GM23338 (cell line): ENCODE measurements at regions not wholly inside any gene's neighbourhood (a gene's known extent, or its start where the extent isn't known, plus 50 kb on each side); places are given as distances from the start of the nearest gene placed in this dataset.

ENCODE experiments used
- CREB1 ChIP-seq: fragments of 250-450 bp; sonication (Bioruptor Pico); IDR thresholded peaks from 2 replicates; pipeline ENCODE4 v1.5.0; 2020; ENCODE audit warnings: low read depth, mild to moderate bottlenecking, moderate library complexity
- EZH2 ChIP-seq: fragments of 200-600 bp; sonication (generic); IDR thresholded peaks from one replicate; pipeline ENCODE4 v1.8.0; 2017; ENCODE audit warnings: antibody characterized with exemption, mild to moderate bottlenecking, low read depth; ENCODE audit not compliant: unreplicated experiment
- EZH2phosphoT487 ChIP-seq: fragments of 200-600 bp; sonication (generic); IDR thresholded peaks from one replicate; pipeline ENCODE4 v1.8.1; 2018; ENCODE audit warnings: antibody characterized with exemption; ENCODE audit not compliant: unreplicated experiment
- JUNB ChIP-seq: IDR thresholded peaks from one replicate; pipeline ENCODE4 v1.6.1; 2016; ENCODE audit warnings: antibody characterized with exemption; ENCODE audit not compliant: unreplicated experiment
- NANOG ChIP-seq: IDR thresholded peaks from 2 replicates; pipeline ENCODE4 v1.6.1; 2016; ENCODE audit warnings: antibody characterized with exemption, borderline replicate concordance
- POLR2AphosphoS5 ChIP-seq: IDR thresholded peaks from 2 replicates; pipeline ENCODE4 v1.6.1; 2016; ENCODE audit warnings: antibody characterized with exemption, low read depth
- TF ChIP-seq, protein P1 (sequence below), 2 experiments: fragments of 200-600 bp in 1 of 2; sonication (generic) in 1 of 2; conservative IDR thresholded peaks; 2 replicates each; pipeline versions ENCODE4 v1.5.1 to v1.6.1; 2016 to 2017; ENCODE audit warnings: antibody characterized with exemption in 2 of 2, low read depth in 2 of 2, mild to moderate bottlenecking in 2 of 2, moderate library complexity in 1 of 2

DNA sequence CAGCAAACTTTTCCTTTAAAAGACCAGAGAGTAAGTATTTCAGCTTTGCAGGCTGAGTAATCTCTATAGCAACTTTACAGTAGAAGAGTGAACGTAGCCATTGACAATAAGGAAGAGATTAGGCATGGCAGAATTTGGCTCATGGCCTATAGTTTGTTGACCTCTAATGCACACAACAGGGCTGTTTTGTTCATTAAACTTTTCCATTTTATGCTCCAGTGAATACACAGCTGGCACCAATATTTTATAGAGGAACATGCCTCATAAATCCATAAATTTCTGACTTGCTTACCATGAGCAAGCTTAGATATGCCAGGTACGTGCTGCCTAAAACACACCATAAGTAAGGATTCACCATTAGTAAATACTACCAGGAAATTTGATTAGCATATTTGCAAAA is 609.0 kb upstream of the STXBP6 start:
- TF ChIP-seq NANOG, result no peak
- TF ChIP-seq, protein P1, sequence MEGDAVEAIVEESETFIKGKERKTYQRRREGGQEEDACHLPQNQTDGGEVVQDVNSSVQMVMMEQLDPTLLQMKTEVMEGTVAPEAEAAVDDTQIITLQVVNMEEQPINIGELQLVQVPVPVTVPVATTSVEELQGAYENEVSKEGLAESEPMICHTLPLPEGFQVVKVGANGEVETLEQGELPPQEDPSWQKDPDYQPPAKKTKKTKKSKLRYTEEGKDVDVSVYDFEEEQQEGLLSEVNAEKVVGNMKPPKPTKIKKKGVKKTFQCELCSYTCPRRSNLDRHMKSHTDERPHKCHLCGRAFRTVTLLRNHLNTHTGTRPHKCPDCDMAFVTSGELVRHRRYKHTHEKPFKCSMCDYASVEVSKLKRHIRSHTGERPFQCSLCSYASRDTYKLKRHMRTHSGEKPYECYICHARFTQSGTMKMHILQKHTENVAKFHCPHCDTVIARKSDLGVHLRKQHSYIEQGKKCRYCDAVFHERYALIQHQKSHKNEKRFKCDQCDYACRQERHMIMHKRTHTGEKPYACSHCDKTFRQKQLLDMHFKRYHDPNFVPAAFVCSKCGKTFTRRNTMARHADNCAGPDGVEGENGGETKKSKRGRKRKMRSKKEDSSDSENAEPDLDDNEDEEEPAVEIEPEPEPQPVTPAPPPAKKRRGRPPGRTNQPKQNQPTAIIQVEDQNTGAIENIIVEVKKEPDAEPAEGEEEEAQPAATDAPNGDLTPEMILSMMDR (conservative IDR thresholded peaks at IDR 0.05; ENCODE audit: low read depth in 2 of 2), result no peak
- no peak for TF ChIP-seq EZH2phosphoT487
- no peak for TF ChIP-seq CREB1
- no peak for TF ChIP-seq JUNB
- no peak for TF ChIP-seq POLR2AphosphoS5
- TF ChIP-seq EZH2, result no peak
